HepG2 (cell line): ENCODE measurements at regions not wholly inside any gene's neighbourhood (a gene's known extent, or its start where the extent isn't known, plus 50 kb on each side); places are given as distances from the start of the nearest gene placed in this dataset.

ENCODE experiments used
- ATAC-seq: fragments of 200-7000 bp; cut with Tn5 transposase; 3 replicates; pipeline ENCODE4 v1.9.1; 2020; ENCODE audit warnings: mild to moderate bottlenecking, moderate library complexity
- BruUV-seq: library from RNA; stranded (reverse); fragments of 400-500 nt; replicated peaks from 2 replicates; lab custom pipeline; 2021; lab: Mats Ljungman, UMichigan
- CTCF ChIA-PET: fragments of 300-600 bp; formaldehyde crosslinking; extraction: SDS; loops from one replicate; lab custom pipeline; 2021; ENCODE audit warnings: low total read pairs, inconsistent platforms, low intra/inter-chr PET ratio; lab: Yijun Ruan, JAX
- POLR2A ChIA-PET: fragments of 350-600 bp; sonication (Branson Sonifier 250); formaldehyde crosslinking; loops from one replicate; lab custom pipeline; 2020; ENCODE audit warnings: antibody characterized with exemption, inconsistent platforms; lab: Yijun Ruan, JAX
- DNase-seq: peaks from one replicate; pipeline ENCODE4 v3.0.0-alpha.2; 2015; ENCODE audit warnings: low spot score
- FAIRE-seq: peaks from 3 replicates; lab custom pipeline; 2011; peaks lifted over from hg19 to GRCh38; lab: Jason Lieb, UNC
- H2AFZ ChIP-seq: one replicate; pipeline ENCODE4 v1.6.1; 2011; ENCODE audit warnings: low read length, inconsistent platforms
- H3K27ac ChIP-seq: fragments of 300-600 bp; 3 replicates; pipeline ENCODE4 v1.8.0; 2011; ENCODE audit warnings: mixed run types, mild to moderate bottlenecking, mixed read lengths, low read length, inconsistent platforms; ENCODE audit not compliant: insufficient read depth; ENCODE audit errors: extremely low read length
- H3K27me3 ChIP-seq, 2 experiments: fragments of 200-600 bp in 1 of 2; 2 replicates in 1 of 2; 3 replicates in 1 of 2; pipeline versions ENCODE4 v1.6.0 to v1.8.0; 2011; ENCODE audit warnings: low read length in 2 of 2, mild to moderate bottlenecking in 2 of 2, moderate library complexity in 2 of 2, inconsistent platforms in 1 of 2; ENCODE audit not compliant: insufficient read depth in 2 of 2, control insufficient read depth in 1 of 2
- H3K36me3 ChIP-seq, 2 experiments: fragments of 200-600 bp in 1 of 2; replicated peaks in 1 of 2; 2 replicates in 1 of 2; 3 replicates in 1 of 2; pipeline versions ENCODE4 v1.5.1 to v1.8.0; 2011; ENCODE audit warnings: low read length in 2 of 2, inconsistent platforms in 1 of 2; ENCODE audit not compliant: insufficient read depth in 2 of 2, control insufficient read depth in 1 of 2
- H3K4me1 ChIP-seq: 2 replicates; pipeline ENCODE4 v1.5.1; 2012; ENCODE audit warnings: low read length, inconsistent platforms; ENCODE audit not compliant: insufficient read depth
- H3K4me2 ChIP-seq: 2 replicates; pipeline ENCODE4 v1.6.0; 2011; ENCODE audit warnings: low read depth, low read length, inconsistent platforms
- H3K4me3 ChIP-seq, 3 experiments: fragments of 200-600 bp in 1 of 3; sonication (generic), shearing (Covaris generic) in 1 of 3; replicated peaks in 1 of 3; 2 replicates each; pipeline ENCODE4 v1.5.1; 2011 to 2016; ENCODE audit warnings: low read length in 3 of 3, inconsistent platforms in 2 of 3, low read depth in 2 of 3, mild to moderate bottlenecking in 2 of 3, control low read depth in 1 of 3, mixed read lengths in 1 of 3; ENCODE audit not compliant: insufficient read depth in 1 of 3
- H3K79me2 ChIP-seq: one replicate; pipeline ENCODE4 v1.6.1; 2011; ENCODE audit warnings: low read length, inconsistent platforms; ENCODE audit not compliant: insufficient read depth
- H3K9ac ChIP-seq: 2 replicates; pipeline ENCODE4 v1.6.0; 2011; ENCODE audit warnings: mild to moderate bottlenecking, low read depth, low read length, inconsistent platforms; ENCODE audit not compliant: insufficient read depth
- H3K9me3 ChIP-seq: 2 replicates; pipeline ENCODE4 v1.5.1; 2012; ENCODE audit warnings: mild to moderate bottlenecking, low read length
- H4K20me1 ChIP-seq: 2 replicates; pipeline ENCODE4 v1.6.0; 2011; ENCODE audit warnings: inconsistent platforms, mild to moderate bottlenecking, low read length, moderate library complexity; ENCODE audit not compliant: insufficient read depth
- DDIT3 ChIP-seq: sonication (generic); formaldehyde crosslinking; IDR thresholded peaks from 2 replicates; pipeline ENCODE4 v1.4.0; 2020; ENCODE audit warnings: mild to moderate bottlenecking, missing genetic modification reagents
- DZIP1 ChIP-seq: sonication (generic); formaldehyde crosslinking; IDR thresholded peaks from 2 replicates; pipeline ENCODE4 v1.5.0; 2020; ENCODE audit warnings: mild to moderate bottlenecking, missing genetic modification reagents
- JUN ChIP-seq: sonication (generic); formaldehyde crosslinking; IDR thresholded peaks from 2 replicates; pipeline ENCODE4 v1.4.0; 2020; ENCODE audit warnings: mild to moderate bottlenecking, missing genetic modification reagents
- NR1H2 ChIP-seq: sonication (generic); formaldehyde crosslinking; IDR thresholded peaks from 2 replicates; pipeline ENCODE4 v1.8.1; 2022; ENCODE audit warnings: low read depth, missing genetic modification reagents, borderline replicate concordance
- PRDM4 ChIP-seq: sonication (generic); formaldehyde crosslinking; IDR thresholded peaks from 2 replicates; pipeline ENCODE4 v1.9.0; 2021; ENCODE audit warnings: missing genetic modification reagents, borderline replicate concordance
- TBP ChIP-seq: sonication (generic); formaldehyde crosslinking; IDR thresholded peaks from 2 replicates; pipeline ENCODE4 v1.5.0; 2020; ENCODE audit warnings: missing genetic modification reagents
- ZBTB40 ChIP-seq, 2 experiments: fragments of 450-650 bp in 1 of 2; sonication (generic) in 1 of 2; formaldehyde crosslinking in 1 of 2; IDR thresholded peaks; 2 replicates each; pipeline versions ENCODE4 v1.6.1 to v1.8.0; 2016 to 2022; ENCODE audit warnings: antibody characterized with exemption in 1 of 2, mild to moderate bottlenecking in 1 of 2, missing genetic modification reagents in 1 of 2
- ZNF10 ChIP-seq: sonication (generic); formaldehyde crosslinking; IDR thresholded peaks from 2 replicates; pipeline ENCODE4 v1.4.0; 2020; ENCODE audit warnings: mild to moderate bottlenecking, low read depth, missing genetic modification reagents, borderline replicate concordance
- ZNF30 ChIP-seq: sonication (generic); formaldehyde crosslinking; IDR thresholded peaks from 2 replicates; pipeline ENCODE4 v1.5.0; 2020; ENCODE audit warnings: mild to moderate bottlenecking, missing genetic modification reagents
- ZNF468 ChIP-seq: sonication (generic); formaldehyde crosslinking; IDR thresholded peaks from 2 replicates; pipeline ENCODE4 v1.8.0; 2022; ENCODE audit warnings: mild to moderate bottlenecking, moderate library complexity, missing genetic modification reagents
- in situ Hi-C: cut with HindIII; loops from 2 replicates; pipeline ENCODE4 v1.10.0; 2017; ENCODE audit warnings: low pct_unique_long_range_greater_than_20kb; ENCODE audit not compliant: extremely low pct_ligation_motif_present
- intact Hi-C: fragments of 100-400 bp; cut with micrococcal nuclease; formaldehyde crosslinking; loops from one replicate; pipeline ENCODE4 v1.10.0; 2022; ENCODE audit not compliant: unreplicated experiment

- no peaks in the 10 kb centered on the region for H4K20me1 ChIP-seq
- ChIA-PET POLR2A (no interaction called here), CTCF (no interaction called here)
- no peaks in the 10 kb centered on the region for H3K36me3 ChIP-seq
- H3K4me2 ChIP-seq = no peak overlapping the region
- ATAC-seq (no peak), DNase-seq (no peak), FAIRE-seq (no peak)
- H3K4me1 ChIP-seq = no peaks in the 10 kb centered on the region
- no peak overlapping the region for H3K9ac ChIP-seq
- no peaks in the 10 kb centered on the region for H3K27me3 ChIP-seq
- H2AFZ ChIP-seq = no peak overlapping the region
- in situ Hi-C loops (no loop called here), intact Hi-C loops (no loop called here)
- no peaks in the 10 kb centered on the region for H3K79me2 ChIP-seq
- no peaks in the 10 kb centered on the region for H3K9me3 ChIP-seq
- no peak overlapping the region for H3K4me3 ChIP-seq
- H3K27ac ChIP-seq = no peak overlapping the region
- no TSS peak for BruUV-seq
- TF ChIP-seq ZBTB40 (IDR thresholded peaks at IDR 0.05) (no peak), ZBTB40 (CRISPR knock-in tag; IDR thresholded peaks at IDR 0.05) (no peak), ZNF468 (CRISPR knock-in tag) (no peak), NR1H2 (CRISPR knock-in tag) (no peak), PRDM4 (CRISPR knock-in tag) (no peak), ZNF10 (CRISPR knock-in tag) (no peak), DDIT3 (CRISPR knock-in tag) (no peak), DZIP1 (no peak), ZNF30 (no peak), JUN (CRISPR knock-in tag) (no peak), TBP (no peak)
Observed at GRCh38 chr12:19924360-19924759, 444.0 kb upstream of the PDE3A start.
